ENCODE measurements at regions not wholly inside any gene's neighbourhood (a gene's known extent, or its start where the extent isn't known, plus 50 kb on each side); places are given as distances from the start of the nearest gene placed in this dataset.

DNA sequence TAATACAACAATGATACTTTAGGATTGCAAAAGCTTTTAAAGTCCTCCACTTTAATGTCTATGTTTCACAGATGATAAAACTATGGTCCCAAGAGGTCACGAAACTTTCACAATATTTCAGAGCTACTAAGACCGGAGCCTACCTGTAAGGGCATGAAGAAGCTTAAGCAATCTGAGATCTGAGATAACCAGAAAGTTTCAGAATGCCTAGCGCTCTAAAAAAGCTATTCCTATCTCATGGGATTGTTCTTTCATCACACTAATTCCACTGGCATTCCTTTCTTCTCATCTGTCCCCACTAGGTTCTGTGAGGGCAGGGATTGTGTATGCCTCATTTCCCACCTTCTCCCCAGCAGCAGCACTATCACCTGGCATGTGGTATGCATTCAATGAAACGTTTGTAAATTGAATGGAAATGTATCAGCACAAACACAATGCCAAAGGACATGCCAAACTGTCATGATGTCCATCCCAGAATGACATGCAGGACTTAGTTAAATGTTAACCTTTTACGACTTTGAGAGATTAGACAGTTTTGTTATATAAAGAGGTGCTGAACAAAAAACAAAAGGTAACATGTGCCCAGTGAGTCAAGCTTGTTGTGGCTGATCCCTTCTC, 104.7 kb upstream of the NR2F2 start:
- TF ChIP-seq, protein P1, sequence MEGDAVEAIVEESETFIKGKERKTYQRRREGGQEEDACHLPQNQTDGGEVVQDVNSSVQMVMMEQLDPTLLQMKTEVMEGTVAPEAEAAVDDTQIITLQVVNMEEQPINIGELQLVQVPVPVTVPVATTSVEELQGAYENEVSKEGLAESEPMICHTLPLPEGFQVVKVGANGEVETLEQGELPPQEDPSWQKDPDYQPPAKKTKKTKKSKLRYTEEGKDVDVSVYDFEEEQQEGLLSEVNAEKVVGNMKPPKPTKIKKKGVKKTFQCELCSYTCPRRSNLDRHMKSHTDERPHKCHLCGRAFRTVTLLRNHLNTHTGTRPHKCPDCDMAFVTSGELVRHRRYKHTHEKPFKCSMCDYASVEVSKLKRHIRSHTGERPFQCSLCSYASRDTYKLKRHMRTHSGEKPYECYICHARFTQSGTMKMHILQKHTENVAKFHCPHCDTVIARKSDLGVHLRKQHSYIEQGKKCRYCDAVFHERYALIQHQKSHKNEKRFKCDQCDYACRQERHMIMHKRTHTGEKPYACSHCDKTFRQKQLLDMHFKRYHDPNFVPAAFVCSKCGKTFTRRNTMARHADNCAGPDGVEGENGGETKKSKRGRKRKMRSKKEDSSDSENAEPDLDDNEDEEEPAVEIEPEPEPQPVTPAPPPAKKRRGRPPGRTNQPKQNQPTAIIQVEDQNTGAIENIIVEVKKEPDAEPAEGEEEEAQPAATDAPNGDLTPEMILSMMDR (IDR thresholded peaks at IDR 0.05), result no peak
- TF ChIP-seq POLR2A (IDR thresholded peaks at IDR 0.05) (no peak), EP300 (IDR thresholded peaks at IDR 0.05) (no peak)

Data from suprapubic skin (tissue), 3 donors.